ENCODE measurements at regions not wholly inside any gene's neighbourhood (a gene's known extent, or its start where the extent isn't known, plus 50 kb on each side); places are given as distances from the start of the nearest gene placed in this dataset.
"Not testable (repeated sequence)": the region's sequence is repeated elsewhere in the genome, so short reads cannot be mapped to it uniquely, and the experiment has no call there.

DNA sequence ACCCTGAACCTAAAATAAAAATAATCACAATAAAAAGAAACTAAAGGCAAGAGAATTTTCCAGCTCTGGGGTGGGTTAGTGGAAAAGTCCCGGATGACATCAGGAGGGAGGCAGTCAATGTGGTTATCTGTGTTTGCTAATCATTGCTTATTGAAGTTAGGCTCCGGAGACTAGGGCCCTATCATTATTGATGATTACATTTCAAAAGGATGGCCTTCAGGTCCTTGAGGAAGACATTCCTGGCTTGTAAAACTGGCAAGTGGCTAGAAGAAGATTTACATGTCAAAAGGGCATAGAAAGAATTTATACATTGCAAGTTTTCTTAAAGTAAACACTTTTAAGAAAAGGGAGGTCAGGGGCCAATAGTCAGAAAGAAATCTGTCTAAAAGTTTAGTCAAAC is 123.4 kb downstream of the POSTN start:
- intact Hi-C loops (cut with DNase I) = no loop called here

DNA sequence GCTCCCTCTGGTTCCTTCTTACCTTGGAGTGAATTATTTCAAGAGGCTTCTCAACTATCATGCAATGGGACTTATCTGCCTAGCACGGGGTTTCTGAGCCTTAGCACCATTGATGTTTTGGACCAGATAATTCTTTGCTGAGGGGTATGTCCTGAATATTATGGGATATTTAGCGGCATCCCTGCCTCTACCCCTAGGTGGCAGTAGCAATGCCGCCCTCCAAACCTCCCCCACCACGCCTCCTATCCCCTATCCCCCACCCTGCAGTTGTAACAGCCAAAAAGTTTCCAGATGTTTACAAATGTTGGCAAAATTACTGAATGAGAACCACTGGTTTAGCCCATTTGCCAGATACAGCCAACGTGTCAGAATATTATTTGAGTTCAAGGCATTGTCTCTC is 125.5 kb downstream of the POSTN start:
- 89 to 90% (median 90%) methylated on average over 5 of the region's 5 CpGs for WGBS, 3 donors
- DNase-seq = no peak
- no peak for TF ChIP-seq EP300 (IDR thresholded peaks at IDR 0.05)
- TF ChIP-seq, protein P1, sequence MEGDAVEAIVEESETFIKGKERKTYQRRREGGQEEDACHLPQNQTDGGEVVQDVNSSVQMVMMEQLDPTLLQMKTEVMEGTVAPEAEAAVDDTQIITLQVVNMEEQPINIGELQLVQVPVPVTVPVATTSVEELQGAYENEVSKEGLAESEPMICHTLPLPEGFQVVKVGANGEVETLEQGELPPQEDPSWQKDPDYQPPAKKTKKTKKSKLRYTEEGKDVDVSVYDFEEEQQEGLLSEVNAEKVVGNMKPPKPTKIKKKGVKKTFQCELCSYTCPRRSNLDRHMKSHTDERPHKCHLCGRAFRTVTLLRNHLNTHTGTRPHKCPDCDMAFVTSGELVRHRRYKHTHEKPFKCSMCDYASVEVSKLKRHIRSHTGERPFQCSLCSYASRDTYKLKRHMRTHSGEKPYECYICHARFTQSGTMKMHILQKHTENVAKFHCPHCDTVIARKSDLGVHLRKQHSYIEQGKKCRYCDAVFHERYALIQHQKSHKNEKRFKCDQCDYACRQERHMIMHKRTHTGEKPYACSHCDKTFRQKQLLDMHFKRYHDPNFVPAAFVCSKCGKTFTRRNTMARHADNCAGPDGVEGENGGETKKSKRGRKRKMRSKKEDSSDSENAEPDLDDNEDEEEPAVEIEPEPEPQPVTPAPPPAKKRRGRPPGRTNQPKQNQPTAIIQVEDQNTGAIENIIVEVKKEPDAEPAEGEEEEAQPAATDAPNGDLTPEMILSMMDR (IDR thresholded peaks at IDR 0.05) = no peak
- TF ChIP-seq POLR2A (IDR thresholded peaks at IDR 0.05) = no peak
- Histone ChIP-seq H3K9me3 (no peaks in the 10 kb centered on the region), H3K36me3 (no peaks in the 10 kb centered on the region), H3K27ac (no peak overlapping the region), H3K4me1 (ENCODE audit: insufficient read depth) (no peaks in the 10 kb centered on the region), H3K27me3 (no peaks in the 10 kb centered on the region), H3K4me3 (no peak overlapping the region)
- intact Hi-C loops (cut with DNase I) = no loop called here

More for the DNA sequence above, 123.4 kb downstream of the POSTN start:
- no peaks in the 10 kb centered on the region for H3K36me3 ChIP-seq
- no peaks in the 10 kb centered on the region for H3K9me3 ChIP-seq
- TF ChIP-seq EP300 (IDR thresholded peaks at IDR 0.05) = no peak
- no peak for TF ChIP-seq POLR2A (IDR thresholded peaks at IDR 0.05)
- TF ChIP-seq, protein P1 (IDR thresholded peaks at IDR 0.05) = no peak
- no peak for DNase-seq
- H3K4me1 ChIP-seq (ENCODE audit: insufficient read depth) = no peaks in the 10 kb centered on the region
- no peak overlapping the region for H3K27ac ChIP-seq
- H3K4me3 ChIP-seq = no peak overlapping the region
- 6 to 23% (median 16%) methylated on average over 2 of the region's 2 CpGs for WGBS, 3 donors
- H3K27me3 ChIP-seq = no peaks in the 10 kb centered on the region

DNA sequence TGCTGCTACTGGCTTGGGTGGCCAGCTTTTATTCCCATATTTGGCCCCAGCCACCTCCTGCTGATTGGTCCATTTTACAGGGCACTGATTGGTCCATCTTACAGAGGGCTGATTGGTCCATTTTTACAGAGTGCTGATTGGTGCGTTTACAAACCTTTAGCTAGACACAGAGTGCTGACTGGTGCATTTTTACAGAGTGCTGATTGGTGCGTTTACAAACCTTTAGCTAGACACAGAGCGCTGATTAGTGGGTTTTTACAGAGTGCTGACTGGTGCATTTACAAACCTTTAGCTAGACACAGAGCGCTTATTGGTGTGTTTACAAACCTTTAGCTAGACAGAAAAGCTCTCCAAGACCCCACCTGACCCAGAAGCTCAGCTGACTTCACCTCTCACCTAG is 126.3 kb downstream of the POSTN start:
- H3K27ac ChIP-seq; H3K36me3 ChIP-seq; intact Hi-C loops (cut with DNase I); DNase-seq; H3K9me3 ChIP-seq; H3K4me3 ChIP-seq; H3K27me3 ChIP-seq; H3K4me1 ChIP-seq (ENCODE audit: insufficient read depth): not testable (repeated sequence)
- WGBS, 3 donors = 94 to 99% (median 95%) methylated on average over 4 of the region's 4 CpGs

DNA sequence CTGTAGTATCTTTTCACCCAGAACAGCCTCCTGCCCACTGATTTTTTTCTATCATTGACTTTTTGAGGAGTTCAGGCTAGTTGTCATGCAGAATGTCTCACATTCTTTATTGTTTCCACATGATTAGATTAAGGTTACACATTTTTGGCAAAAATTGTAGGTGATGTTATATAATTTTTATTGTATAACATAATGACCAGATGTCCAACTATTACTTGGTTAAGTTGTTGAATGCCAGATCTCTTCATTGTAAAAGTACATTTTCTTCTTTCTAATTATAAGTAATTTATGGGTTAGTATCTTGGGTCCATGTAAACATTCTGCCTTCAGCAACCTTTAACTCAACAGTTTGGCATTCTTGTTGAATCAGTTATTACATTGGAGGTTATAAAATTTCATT is 138.4 kb downstream of the POSTN start:
- no peaks in the 10 kb centered on the region for H3K4me1 ChIP-seq (ENCODE audit: insufficient read depth)
- DNase-seq = no peak
- no peak overlapping the region for H3K4me3 ChIP-seq
- no peaks in the 10 kb centered on the region for H3K9me3 ChIP-seq
- no peaks in the 10 kb centered on the region for H3K27me3 ChIP-seq
- H3K27ac ChIP-seq = no peak overlapping the region
- no peaks in the 10 kb centered on the region for H3K36me3 ChIP-seq
- intact Hi-C loops (cut with DNase I) = no loop called here
- no peak for TF ChIP-seq EP300 (IDR thresholded peaks at IDR 0.05)
- TF ChIP-seq, protein P1 (IDR thresholded peaks at IDR 0.05) = no peak
- TF ChIP-seq POLR2A (IDR thresholded peaks at IDR 0.05) = no peak

DNA sequence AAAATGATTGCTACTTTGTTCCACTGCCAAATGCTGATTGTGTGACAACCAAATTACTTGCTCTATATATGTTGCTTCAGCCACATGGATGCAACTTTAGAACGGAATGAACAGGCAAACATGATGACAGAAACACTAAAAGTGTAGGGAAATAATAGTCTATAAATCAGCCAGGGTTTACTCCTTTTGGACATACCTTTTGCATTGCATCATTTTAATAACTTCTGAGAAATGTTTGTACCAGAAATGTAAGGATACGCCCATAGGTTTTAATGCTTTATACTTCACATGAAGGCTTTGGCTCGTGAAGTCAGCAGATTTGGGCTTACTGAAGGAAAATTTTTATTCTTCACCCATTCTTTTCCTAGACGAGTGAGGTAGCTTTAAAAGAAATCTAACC is 141.0 kb downstream of the POSTN start:
- WGBS, 3 donors = 73 to 78% (median 74%) methylated on average over 4 of the region's 4 CpGs

More for the DNA sequence above, 141.0 kb downstream of the POSTN start:
- H3K4me3 ChIP-seq = no peak overlapping the region
- intact Hi-C loops (cut with DNase I) = no loop called here
- TF ChIP-seq POLR2A (IDR thresholded peaks at IDR 0.05) (no peak), EP300 (IDR thresholded peaks at IDR 0.05) (no peak)
- TF ChIP-seq, protein P1 (IDR thresholded peaks at IDR 0.05) = no peak
- H3K4me1 ChIP-seq (ENCODE audit: insufficient read depth) = no peaks in the 10 kb centered on the region
- no peaks in the 10 kb centered on the region for H3K27me3 ChIP-seq
- no peaks in the 10 kb centered on the region for H3K36me3 ChIP-seq
- no peak overlapping the region for H3K27ac ChIP-seq
- DNase-seq = no peak
- no peaks in the 10 kb centered on the region for H3K9me3 ChIP-seq
